ENCODE measurements at regions not wholly inside any gene's neighbourhood (a gene's known extent, or its start where the extent isn't known, plus 50 kb on each side); places are given as distances from the start of the nearest gene placed in this dataset.

- TF ChIP-seq CTCF (IDR thresholded peaks at IDR 0.05; ENCODE audit: poor library complexity, severe bottlenecking) (no peak), EP300 (conservative IDR thresholded peaks at IDR 0.05; ENCODE audit: poor library complexity, severe bottlenecking) (no peak), EZH2 (IDR thresholded peaks at IDR 0.05; ENCODE audit: borderline replicate concordance, insufficient read depth, low read length, poor library complexity, severe bottlenecking) (no peak), RAD21 (conservative IDR thresholded peaks at IDR 0.05) (no peak), POLR2AphosphoS5 (IDR thresholded peaks at IDR 0.05) (no peak), MXI1 (conservative IDR thresholded peaks at IDR 0.05; ENCODE audit: poor library complexity, severe bottlenecking) (no peak), REST (IDR thresholded peaks at IDR 0.05; ENCODE audit: borderline replicate concordance) (no peak), TAF1 (IDR thresholded peaks at IDR 0.05; ENCODE audit: low read depth) (no peak), SMC3 (conservative IDR thresholded peaks at IDR 0.05; ENCODE audit: poor library complexity) (no peak)
Measured at GRCh38 chr5:116675626-116675910, 100.9 kb upstream of the SEMA6A start.
